ENCODE measurements at regions not wholly inside any gene's neighbourhood (a gene's known extent, or its start where the extent isn't known, plus 50 kb on each side); places are given as distances from the start of the nearest gene placed in this dataset.

- H3K9me3 Mint-ChIP-seq, result no peaks in the 10 kb centered on the region
- H3K36me3 Mint-ChIP-seq (ENCODE audit: low read depth), result no peaks in the 10 kb centered on the region
- ChIA-PET CTCF (no interaction called here), POLR2A (no interaction called here)
- ATAC-seq (ENCODE audit: low read depth), result no peak
- intact Hi-C loops (cut with micrococcal nuclease), result no loop called here
- no peak for DNase-seq
- TF ChIP-seq, protein P1, sequence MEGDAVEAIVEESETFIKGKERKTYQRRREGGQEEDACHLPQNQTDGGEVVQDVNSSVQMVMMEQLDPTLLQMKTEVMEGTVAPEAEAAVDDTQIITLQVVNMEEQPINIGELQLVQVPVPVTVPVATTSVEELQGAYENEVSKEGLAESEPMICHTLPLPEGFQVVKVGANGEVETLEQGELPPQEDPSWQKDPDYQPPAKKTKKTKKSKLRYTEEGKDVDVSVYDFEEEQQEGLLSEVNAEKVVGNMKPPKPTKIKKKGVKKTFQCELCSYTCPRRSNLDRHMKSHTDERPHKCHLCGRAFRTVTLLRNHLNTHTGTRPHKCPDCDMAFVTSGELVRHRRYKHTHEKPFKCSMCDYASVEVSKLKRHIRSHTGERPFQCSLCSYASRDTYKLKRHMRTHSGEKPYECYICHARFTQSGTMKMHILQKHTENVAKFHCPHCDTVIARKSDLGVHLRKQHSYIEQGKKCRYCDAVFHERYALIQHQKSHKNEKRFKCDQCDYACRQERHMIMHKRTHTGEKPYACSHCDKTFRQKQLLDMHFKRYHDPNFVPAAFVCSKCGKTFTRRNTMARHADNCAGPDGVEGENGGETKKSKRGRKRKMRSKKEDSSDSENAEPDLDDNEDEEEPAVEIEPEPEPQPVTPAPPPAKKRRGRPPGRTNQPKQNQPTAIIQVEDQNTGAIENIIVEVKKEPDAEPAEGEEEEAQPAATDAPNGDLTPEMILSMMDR (IDR thresholded peaks at IDR 0.05), result no peak
- no peak overlapping the region for H3K4me3 Mint-ChIP-seq
- H3K27ac Mint-ChIP-seq, result no peak overlapping the region
- H3K27me3 Mint-ChIP-seq, result no peaks in the 10 kb centered on the region
- H3K4me1 Mint-ChIP-seq, result no peaks in the 10 kb centered on the region
Observed at GRCh38 chr2:104547221-104547620, 306.7 kb upstream of the POU3F3 start.

GRCh38 chr2:104561251-104561650 is 292.7 kb upstream of the POU3F3 start:
- TF ChIP-seq, protein P1 (IDR thresholded peaks at IDR 0.05), result no peak
- no peak overlapping the region for H3K4me3 Mint-ChIP-seq
- CTCF ChIA-PET, result no interaction called here
- no peaks in the 10 kb centered on the region for H3K36me3 Mint-ChIP-seq (ENCODE audit: low read depth)
- no peak overlapping the region for H3K27ac Mint-ChIP-seq
- POLR2A ChIA-PET, result no interaction called here
- ATAC-seq (ENCODE audit: low read depth), result no peak
- intact Hi-C loops (cut with micrococcal nuclease), result no loop called here
- peaks cover 2% of the 10 kb centered on the region for H3K27me3 Mint-ChIP-seq
- H3K4me1 Mint-ChIP-seq, result no peaks in the 10 kb centered on the region
- DNase-seq, result no peak
- no peaks in the 10 kb centered on the region for H3K9me3 Mint-ChIP-seq

- intact Hi-C loops (cut with micrococcal nuclease), result no loop called here
- ChIA-PET CTCF (no interaction called here), POLR2A (no interaction called here)
- Mint-ChIP-seq H3K36me3 (ENCODE audit: low read depth) (no peaks in the 10 kb centered on the region), H3K9me3 (no peaks in the 10 kb centered on the region), H3K27ac (no peak overlapping the region), H3K27me3 (peaks cover 2% of the 10 kb centered on the region), H3K4me1 (no peaks in the 10 kb centered on the region), H3K4me3 (no peak overlapping the region)
- TF ChIP-seq, protein P1 (IDR thresholded peaks at IDR 0.05), result no peak
- no peak for ATAC-seq (ENCODE audit: low read depth)
- no peak for DNase-seq
Observed at GRCh38 chr2:104562537-104562936, 291.4 kb upstream of the POU3F3 start.

DNA sequence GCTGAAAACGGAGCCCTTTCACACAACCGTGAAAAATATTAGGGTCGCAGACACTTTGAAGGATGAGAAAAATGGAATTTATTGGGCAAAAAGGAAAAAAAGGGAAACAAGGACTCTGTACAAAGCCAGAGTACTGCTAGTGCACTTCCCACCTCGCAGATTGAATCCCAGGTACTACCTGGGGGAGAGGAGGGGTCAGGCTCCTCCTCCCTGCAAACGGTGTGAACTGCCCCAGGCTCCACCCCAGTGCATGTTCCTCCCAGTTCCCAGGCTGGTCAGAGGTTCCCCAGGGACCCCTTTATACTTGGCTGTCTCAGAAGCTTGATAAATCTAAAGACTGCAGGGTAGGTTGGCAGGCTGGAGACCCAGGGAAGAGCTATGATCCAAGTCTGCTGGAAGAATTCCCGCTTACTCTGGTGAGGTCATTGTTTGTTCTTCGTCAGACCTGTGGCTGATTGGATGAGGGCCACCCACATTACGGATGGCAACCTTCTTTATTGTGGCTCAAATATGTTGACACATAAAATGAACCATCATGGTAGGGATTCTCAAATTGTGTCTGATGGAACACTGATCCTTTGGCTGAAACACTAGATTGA is 290.4 kb upstream of the POU3F3 start:
- Mint-ChIP-seq H3K9me3 (no peaks in the 10 kb centered on the region), H3K27ac (no peak overlapping the region), H3K27me3 (peaks cover 2% of the 10 kb centered on the region), H3K36me3 (ENCODE audit: low read depth) (no peaks in the 10 kb centered on the region), H3K4me3 (no peak overlapping the region), H3K4me1 (no peaks in the 10 kb centered on the region)
- ChIA-PET CTCF (no interaction called here), POLR2A (no interaction called here)
- TF ChIP-seq, protein P1 (IDR thresholded peaks at IDR 0.05), result no peak
- no peak for DNase-seq
- intact Hi-C loops (cut with micrococcal nuclease), result no loop called here
- no peak for ATAC-seq (ENCODE audit: low read depth)

DNA sequence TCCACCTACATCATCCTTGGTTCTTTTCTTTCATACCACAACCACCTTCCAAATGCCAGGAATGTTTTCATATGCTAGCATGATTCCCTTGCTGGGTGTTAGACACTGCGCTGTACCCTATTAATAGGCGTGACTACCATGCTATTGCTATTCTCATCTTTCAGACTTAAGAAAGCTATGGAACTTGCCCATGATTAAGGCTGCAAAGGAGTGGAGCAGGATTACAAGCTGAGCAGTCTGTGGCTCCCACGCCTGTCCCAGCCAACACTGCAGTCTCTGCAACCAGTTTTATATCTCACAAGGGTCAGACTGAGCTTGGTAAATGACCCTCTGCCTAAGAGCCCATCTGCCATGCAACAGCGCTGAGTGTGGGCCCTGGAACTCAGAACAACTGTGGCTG is 285.7 kb upstream of the POU3F3 start:
- intact Hi-C loops (cut with micrococcal nuclease), result no loop called here
- no peaks in the 10 kb centered on the region for H3K4me1 Mint-ChIP-seq
- H3K4me3 Mint-ChIP-seq, result no peak overlapping the region
- H3K36me3 Mint-ChIP-seq (ENCODE audit: low read depth), result no peaks in the 10 kb centered on the region
- ATAC-seq (ENCODE audit: low read depth), result no peak
- H3K27ac Mint-ChIP-seq, result no peak overlapping the region
- ChIA-PET CTCF (no interaction called here), POLR2A (no interaction called here)
- H3K9me3 Mint-ChIP-seq, result no peaks in the 10 kb centered on the region
- no peak for DNase-seq
- TF ChIP-seq, protein P1 (IDR thresholded peaks at IDR 0.05), result no peak
- peaks cover 2% of the 10 kb centered on the region for H3K27me3 Mint-ChIP-seq
